Pulmonary artery endothelial cell (primary cell): ENCODE measurements at regions not wholly inside any gene's neighbourhood (a gene's known extent, or its start where the extent isn't known, plus 50 kb on each side); places are given as distances from the start of the nearest gene placed in this dataset.
"Not testable (repeated sequence)": the region's sequence is repeated elsewhere in the genome, so short reads cannot be mapped to it uniquely, and the experiment has no call there.

Source experiments
- DNase-seq: peaks from one replicate; pipeline ENCODE4 v3.0.0-alpha.2; 2011; ENCODE audit warnings: low read depth, low spot score

DNA sequence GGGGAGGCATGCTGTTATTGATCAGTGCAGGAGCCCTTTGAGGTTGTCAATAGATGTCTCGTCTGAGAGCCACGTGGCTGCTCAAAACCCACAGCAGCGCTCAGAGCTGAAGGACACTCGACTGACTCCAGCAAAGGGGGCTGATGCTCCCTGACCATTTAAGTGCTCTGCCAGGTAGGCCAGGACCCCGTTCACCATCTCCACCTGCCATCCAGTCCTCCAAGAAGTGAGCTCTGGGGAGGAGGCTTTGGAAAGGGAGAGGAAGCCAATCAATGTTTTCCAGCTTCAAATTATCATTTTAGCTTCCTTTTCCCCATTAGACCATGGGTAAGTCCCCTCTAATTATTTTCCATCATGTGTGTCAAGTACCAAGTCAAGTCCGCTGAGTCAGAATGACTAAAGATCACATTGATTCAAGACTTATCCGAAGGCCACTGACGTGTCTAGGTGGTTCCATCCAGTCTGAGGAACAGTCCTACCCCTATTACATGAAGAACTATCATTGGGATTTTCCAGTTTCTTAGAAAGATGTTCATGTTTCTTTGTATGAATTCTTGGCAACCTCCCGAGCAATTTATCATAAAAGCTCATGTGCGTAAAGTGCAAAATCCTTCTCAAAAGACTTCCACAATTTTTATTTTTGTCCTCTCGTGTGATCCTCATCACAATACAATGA, 302.6 kb upstream of the LYZL1 start:
- no peak for DNase-seq

DNA sequence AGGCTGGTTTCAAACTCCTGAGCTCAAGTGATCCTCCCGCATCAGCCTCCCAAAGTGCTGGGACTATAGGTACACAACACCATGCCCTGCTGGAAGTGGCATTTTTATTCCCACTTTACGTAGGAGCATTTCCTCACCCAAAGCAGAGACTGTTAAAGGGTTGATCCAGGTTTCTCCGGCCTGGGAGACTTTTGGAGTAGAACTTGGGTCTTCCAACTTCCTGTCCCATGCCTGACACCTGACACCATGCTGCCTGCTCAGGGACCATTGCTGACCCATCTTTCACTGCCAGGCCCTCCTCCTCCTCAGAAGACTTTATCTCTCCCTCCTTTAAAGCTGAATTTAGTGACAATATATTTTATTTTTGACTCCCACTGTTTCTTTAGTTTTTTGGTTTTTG, 302.0 kb upstream of the LYZL1 start:
- no peak for DNase-seq

DNA sequence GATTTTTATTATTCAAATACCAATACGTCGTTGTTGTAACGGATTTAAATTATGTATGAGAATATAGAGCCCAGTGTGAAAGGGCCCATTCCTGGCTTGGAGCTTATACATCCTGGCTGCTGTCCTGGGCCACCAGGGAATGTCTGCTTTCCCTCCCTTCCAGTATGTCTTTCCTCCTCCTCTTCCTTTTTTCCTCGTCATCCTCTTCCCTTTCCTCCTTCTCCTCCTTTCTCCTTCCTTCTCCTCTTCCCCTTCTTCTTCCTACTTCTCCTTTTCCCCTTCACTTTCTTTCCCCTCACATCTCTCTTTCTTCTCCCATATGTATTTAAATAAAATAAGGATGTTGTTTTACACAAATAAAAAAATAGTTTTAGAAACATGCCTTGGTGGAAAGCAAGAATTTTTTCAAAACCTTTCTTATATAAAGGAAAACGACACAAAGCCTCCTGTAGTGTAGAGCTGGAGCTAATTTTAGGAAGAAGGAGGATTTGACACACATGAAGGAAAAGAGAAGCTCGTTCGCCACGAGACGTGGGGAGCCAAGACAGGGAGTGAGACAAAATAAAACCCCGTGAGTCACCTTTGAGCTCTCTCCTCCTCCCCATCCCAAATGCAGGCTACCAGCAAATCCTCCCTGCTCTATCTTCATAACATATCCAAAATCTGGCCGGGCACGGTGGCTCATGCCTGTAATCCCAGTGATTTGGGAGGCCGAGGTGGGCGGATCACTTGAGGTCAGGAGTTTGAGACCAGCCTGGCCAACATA, 301.1 kb upstream of the LYZL1 start:
- no peak for DNase-seq

DNA sequence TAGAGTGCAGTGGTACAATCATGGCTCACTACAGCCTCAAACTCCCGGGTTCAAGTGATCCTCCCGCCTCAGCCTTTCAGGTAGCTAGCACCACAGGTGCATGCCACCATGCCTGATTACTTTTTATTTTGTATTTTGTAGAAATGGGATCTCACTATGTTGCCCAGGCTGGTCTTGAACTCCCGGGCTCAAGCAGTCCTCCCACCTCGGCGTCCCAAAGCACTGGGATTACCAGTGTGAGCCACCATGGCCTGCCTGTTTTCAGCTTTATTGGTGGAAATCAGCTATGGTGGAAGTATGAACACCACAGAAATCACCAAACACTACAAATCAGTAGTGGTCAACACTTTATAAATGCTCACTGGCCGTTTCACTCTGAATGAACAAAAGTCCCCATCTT, 299.9 kb upstream of the LYZL1 start:
- no peak for DNase-seq

DNA sequence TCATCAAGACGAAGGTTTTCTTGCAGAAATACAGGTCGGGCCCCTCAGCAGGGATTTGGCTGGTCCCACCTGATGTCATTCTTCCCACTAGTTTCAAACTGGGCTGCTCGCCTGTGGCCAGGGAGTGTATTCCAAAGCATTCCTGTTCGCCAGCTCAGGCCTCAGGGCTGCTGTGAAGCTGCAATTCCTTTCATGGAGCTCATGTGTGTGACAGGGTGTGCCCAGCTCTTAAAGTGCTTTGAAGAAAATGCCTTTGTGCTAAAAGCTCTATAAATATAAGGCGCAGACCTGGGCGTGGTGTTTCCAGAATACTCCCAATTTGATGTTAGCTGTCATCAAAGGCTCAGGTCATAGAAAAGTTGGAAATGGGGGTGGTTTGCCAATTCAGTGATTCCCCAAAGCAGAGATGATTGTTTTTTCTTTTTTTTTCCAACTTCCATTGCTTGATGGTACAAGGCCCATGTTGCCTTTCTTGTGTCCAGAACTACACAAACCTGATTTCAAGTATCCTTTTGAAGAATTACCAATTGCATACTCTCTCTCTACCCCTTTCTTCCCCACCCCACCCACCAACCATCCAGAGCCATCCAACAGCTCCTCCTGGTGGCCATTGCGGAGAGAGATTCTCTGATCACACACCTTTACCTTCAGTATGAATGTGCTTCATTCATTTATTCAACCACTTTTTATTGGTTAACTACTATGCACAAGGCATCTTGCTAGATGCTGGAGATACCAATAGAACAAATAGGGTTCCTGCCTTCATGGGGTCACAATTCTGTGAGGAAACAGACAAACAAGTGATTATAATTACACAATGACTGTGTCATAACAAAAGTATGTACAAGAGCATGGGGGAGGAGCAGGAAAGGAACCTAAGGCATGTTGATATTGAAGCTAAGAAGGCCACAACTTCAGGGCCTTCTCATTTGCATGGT, 297.3 kb upstream of the LYZL1 start:
- no peak for DNase-seq

DNA sequence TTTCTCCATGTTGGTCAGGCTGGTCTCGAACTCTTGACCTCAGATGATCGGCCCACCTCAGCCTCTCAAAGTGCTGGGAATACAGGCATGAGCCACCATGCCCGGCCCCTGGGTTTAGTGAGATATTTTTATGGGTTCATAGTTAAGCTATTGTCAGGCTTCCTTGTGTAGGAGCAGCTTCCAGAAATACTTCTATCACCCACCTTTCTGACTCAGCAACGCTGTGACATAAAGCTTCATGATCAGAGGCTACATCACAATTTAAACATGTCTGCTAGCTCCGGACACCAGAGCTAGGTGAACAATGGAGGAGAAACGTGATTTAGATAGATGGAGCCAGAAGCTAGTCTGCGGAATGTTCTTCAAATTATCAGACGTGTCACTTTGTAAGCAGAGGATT, 295.8 kb upstream of the LYZL1 start:
- no peak for DNase-seq

DNA sequence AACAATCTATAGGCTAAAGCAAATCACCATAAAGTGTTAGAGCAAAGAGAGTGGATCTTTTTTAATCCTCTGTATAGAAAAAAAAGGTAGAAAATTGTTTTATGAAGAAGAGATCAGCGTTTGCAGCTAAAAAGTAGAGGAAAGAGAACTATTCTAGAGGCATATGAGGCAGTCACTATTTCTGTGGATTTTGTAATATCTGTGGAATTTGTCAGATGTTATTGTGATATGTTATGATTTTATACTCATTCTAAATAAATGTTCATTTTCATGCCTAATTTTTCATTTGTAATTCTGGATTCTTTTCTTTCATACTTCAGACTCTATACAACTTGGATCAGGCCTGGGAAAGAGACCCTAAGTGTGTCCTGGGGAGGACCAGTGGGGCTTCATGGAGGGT, 295.0 kb upstream of the LYZL1 start:
- no peak for DNase-seq

DNA sequence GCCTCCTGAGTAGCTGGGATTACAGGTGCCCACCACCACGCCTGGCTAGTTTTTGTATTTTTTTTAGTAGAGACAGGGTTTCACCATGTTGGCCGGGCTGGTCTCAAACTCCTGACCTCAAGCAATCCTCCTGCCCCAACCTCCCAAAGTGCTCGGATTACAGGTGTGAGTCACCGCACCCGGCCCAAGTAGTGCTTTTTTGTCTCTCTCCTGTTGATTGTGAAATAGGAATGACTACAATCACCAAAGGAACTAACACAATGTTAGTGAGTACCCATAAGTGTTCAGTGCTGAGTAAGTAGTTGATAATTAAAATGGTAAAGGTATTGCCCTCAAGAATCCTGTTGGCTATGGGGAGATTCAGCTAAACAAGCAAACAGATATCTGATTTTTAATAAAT, 294.1 kb upstream of the LYZL1 start:
- not testable (repeated sequence) for DNase-seq

DNA sequence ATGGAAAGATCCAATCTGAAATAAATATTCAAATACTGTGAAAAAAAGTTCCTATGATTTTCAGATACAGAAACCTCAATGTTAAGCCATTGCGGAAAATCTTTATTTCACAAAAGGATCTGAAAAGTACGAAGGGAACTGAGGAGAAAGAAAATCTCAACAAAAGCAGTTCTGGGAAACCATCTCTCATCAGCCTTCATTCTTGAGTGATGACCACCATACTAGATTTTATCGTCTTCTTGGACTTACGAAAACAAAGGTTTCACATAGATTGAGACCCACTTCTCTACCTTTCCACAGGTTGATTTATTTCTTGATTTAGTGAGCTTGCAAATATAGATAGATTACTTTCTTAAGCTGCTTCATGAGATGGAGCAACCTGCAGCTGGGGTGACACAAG, 293.4 kb upstream of the LYZL1 start:
- no peak for DNase-seq

DNA sequence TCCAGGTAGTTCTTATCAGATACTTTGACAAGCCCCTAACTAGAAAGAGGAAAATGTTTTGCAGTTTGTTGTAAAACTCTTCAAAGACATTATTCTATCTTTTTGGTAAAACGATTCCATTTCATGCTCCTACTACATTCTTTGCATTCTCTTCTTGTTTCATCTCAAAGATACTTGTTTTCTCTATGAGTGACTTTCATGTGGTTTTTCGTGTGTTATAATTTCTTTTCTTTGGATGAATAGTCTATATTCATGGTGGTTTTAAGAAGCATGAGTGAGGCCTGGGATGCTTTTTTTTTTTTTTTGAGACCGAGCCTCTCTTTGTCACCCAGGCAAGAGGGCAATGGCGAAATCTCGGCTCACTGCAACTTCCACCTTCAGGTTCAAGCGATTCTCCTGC, 292.5 kb upstream of the LYZL1 start:
- DNase-seq, result no peak

DNA sequence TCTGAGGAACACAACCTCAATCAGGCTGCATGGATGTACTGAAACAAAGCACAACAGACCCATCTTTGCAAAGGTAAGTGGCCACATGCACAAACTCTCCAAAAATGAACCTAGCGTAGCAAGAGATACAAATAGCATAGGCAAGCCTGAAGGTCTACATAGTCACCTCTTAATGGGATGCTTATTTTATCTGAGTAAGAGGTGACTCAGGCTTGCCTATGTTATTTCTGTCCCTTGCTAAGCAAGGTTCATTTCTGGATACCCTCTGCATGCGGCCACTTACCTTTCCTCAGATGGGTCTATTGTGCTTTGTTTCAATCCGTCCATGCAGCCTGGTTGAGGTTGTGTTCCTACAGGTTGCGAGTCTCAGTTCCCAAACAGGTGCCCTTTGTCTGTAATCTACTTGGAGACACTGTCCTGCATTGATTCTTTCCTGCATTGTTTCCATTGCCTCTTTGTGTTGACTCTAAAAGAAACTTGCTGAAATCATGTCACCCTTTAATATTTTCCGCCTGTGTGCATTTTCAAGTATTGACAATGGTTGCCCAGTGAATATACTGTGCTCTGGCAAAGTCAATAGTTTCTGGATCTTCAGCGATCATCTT, 291.8 kb upstream of the LYZL1 start:
- no peak for DNase-seq

DNA sequence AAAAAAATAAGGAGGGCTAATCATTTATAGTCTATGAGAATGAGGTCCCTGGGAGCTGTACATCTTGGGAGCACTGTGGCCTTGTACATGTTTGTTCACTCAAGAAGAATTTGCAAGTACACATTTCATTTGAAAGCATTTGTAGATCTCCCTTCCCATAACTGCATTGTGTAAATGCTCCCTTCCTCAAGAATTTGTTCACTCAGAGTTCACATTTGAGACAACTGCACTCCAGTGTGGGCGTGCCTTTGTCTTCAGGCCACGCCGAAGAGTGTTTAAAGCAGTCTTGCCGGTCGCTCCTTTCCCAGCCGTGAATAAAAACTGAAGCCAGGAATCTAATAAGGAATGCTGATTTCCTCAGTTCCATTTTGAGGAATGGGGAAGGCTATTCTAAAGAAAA, 291.1 kb upstream of the LYZL1 start:
- DNase-seq, result no peak

DNA sequence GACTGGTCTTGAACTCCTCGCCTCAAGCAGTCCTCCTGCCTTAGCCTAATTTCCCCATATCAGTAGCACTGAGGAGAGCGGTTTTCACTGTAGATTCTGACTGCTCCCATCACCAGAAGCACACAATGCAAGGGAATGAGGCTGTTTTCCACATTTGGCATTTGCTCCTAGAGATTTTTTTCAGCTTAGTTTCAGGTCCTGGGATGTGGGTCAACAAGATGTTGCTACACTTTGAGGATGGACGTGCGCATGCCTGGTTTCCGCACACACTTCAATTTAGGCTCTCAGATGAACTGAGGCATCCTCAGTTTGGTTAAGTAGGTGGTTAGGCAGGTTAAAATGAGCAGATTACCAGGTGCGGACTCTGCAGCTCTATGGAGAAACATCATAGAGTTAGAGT, 287.1 kb upstream of the LYZL1 start:
- DNase-seq, result no peak

DNA sequence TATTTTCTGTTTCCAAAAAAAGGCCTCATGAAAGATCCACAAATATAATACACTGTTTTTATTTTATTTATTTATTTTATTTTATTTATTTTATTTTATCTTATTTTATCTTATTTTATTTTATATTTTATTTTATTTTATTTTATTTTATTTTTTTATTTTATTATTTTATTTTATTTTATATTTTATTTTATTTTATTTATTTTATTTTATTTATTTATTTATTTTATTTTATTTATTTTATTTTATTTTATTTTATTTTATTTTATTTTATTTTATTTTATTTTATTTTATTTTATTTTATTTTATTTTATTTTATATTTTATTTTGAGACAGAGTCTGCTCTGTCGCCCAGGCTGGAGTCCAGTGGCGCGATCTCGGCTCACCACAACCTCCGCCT, 285.9 kb upstream of the LYZL1 start:
- DNase-seq, result not testable (repeated sequence)

DNA sequence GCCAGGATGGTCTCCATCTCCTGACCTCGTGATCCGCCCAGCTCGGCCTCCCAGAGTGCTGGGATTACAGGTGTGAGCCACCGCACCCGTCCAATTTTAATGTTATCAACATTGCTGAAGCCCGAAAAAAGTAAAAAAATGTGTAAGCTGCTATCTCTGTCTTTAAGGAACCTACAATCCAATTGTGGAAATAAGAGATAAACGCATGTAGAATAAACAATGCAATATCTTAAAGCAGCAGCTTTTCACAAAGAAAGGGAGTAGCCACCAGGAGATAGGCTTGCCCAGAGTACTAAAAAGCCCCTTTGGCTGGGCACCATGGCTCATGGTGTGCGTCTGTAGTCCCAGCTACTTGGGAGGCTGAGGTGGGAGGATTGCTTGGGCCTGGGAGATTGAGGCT, 282.9 kb upstream of the LYZL1 start:
- DNase-seq, result no peak

DNA sequence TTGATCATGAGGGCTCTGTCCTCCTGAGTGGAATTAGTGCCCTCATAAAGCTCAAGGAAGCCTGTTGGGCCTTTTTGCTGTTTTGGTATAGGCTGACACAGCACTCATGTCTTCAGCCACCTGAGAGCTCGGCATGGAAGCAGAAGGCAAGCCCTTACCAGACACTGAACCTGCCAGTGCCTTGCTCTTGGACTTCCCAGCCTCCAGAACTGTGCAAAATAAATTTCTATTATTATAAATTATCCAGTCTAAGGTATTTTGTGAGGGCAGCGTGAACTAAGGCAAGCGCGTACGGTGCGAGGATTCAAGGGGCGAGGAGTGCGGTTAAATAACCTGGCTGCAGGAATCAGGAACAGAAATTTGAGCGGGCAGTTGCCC, 281.5 kb upstream of the LYZL1 start:
- no peak for DNase-seq

DNA sequence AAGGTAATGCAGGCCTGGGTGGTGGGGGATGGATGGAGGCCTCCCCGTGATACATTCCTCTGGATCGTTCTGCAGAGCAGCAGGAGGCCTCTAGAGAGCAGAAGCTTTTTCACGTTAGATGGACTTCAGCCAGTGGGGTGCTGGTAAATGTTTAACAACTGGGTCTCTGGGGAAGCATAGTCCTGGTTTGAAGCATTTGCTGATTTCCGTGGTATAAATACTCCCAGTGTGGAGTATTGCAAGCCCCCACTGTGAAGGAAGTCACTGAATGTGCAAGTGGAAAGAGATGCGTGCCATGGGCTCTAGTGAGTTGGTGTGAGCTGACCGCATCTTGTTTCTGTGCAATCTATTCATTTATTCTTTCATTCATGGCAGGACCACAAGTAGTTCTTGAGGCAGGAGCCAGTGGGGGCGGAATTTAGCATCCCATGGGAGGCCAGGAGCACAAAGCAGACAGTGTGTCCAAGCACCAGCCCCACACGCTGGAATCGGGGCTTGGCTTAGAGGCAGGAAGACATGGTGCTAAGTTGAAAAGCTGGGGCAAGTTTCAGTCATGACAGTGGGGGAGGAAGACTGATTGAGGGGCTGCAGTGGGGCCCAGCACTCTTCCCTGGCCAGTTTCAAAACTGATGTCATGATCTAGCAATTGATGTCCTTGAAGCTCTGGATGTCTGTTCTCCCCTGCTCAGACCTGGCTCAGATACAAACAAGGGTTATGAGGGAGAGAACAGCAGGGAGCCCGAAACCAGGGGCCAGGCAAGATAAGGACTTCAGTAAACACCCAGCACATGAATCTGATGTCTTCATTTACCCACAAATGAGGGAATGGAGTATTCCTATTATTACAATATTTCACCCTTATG, 280.9 kb upstream of the LYZL1 start:
- DNase-seq, result no peak

DNA sequence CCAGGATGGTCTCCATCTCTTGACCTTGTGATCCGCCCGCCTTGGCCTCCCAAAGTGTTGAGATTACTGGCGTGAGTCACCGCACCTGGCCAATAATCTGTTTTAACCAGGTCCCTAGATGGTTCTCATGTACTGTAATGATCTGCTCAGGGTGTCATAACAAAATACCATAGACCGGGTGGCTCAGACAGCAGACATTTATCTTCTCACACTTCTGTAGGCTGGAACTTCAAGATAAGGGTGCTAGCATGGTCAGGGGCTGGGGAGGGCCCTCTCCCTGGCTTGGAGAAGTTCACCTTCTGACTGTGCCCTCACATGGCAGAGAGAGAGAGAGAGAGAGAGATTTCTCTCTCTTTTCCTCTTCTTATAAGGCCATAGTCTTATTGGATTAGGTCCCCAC, 279.4 kb upstream of the LYZL1 start:
- DNase-seq, result no peak

DNA sequence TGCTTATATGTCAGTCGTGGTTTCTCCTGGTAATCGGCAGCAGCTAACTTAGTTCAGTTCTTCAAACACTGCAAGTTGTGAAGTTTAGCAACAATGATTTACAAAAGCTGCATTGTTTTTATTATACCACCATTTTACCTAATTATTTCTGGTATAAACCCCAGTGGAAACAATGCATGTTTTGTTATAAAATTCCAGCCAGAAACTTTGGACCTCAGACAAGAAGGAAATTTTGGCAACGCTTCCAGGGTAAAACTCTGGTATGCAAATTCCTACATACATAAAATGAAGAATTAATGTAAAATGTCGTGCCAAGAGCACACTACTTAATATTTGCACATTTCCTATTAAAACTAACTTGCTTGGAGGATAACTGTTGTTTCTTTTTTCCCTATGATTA, 277.4 kb upstream of the LYZL1 start:
- DNase-seq, result no peak

DNA sequence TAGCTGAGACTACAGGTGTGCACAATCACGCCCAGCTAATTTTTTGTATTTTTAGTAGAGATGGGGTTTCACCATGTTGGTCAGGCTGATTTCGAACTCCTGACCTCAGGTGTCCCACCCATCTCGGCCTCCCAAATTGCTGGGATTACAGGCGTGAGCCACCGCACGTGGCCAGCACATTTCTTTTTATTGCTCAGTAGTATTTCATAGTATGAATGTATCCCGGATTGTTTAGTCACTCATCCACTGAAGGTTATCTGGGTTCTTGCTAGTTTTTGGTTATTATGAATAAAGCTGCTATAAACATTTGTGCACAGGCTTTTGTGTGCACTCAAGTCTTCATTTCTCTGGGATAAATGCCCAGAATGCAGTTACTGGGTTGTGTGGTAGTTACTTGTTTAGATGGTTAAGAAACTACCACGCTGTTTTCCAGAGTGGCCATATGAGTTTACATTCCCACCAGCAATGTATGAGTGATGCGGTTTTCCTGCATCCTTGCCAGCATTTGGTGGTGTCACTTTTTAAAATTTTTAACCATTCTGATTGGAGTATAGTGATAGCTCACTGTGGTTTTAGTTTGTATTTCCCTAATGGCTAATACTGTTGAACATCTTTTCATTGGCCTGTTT, 275.8 kb upstream of the LYZL1 start:
- DNase-seq, result no peak
